Right lobe of liver (tissue), 6 donors: ENCODE measurements at regions not wholly inside any gene's neighbourhood (a gene's known extent, or its start where the extent isn't known, plus 50 kb on each side); places are given as distances from the start of the nearest gene placed in this dataset.

Experiments
- ATAC-seq, 4 donors: fragments of 200-7000 bp; cut with Tn5 transposase; one replicate each; pipeline ENCODE4 v1.9.1; 2020; ENCODE audit warnings: mild to moderate bottlenecking in 4 of 4, moderate library complexity in 4 of 4
- DNase-seq, 3 donors: peaks; one replicate each; pipeline ENCODE4 v3.0.0-alpha.2; 2020
- H3K27ac ChIP-seq, 3 donors: fragments of 200-600 bp; one replicate each; pipeline ENCODE4 v1.8.0; 2022
- H3K27me3 ChIP-seq, 2 donors: fragments of 200-600 bp; one replicate each; pipeline ENCODE4 v1.8.0; 2022
- H3K36me3 ChIP-seq, 4 donors: fragments of 200-600 bp; sonication (generic) in 1 of 4; one replicate each; pipeline versions ENCODE4 v1.5.1 to v1.8.0; 2017 to 2022; ENCODE audit warnings: control low read depth in 1 of 4
- H3K4me1 ChIP-seq, 4 donors: fragments of 200-600 bp; sonication (generic) in 1 of 4; one replicate each; pipeline versions ENCODE4 v1.5.1 to v1.8.0; 2017 to 2022; ENCODE audit warnings: control low read depth in 1 of 4
- H3K4me3 ChIP-seq, 3 donors: fragments of 200-600 bp; one replicate each; pipeline ENCODE4 v1.8.0; 2022
- H3K9me3 ChIP-seq, 4 donors: fragments of 200-600 bp; sonication (generic) in 1 of 4; one replicate each; pipeline versions ENCODE4 v1.5.1 to v1.8.0; 2017 to 2022; ENCODE audit warnings: control low read depth in 1 of 4
- POLR2A ChIP-seq: fragments of 450-650 bp; IDR thresholded peaks from one replicate; pipeline ENCODE4 v1.6.1; 2017; ENCODE audit warnings: antibody characterized with exemption, mild to moderate bottlenecking
- WGBS: methylation state at CpG from one replicate; pipeline ENCODE4 v1.1.6; 2018; ENCODE audit warnings: low coverage, low lambda C conversion rate; ENCODE audit not compliant: insufficient coverage; ENCODE audit errors: missing lambda C conversion rate; 5-methylcytosine and 5-hydroxymethylcytosine counted together
- intact Hi-C, 2 donors: fragments of 100-400 bp; cut with DNase I; formaldehyde crosslinking; loops; one replicate each; pipeline versions ENCODE4 v1.11.2 to v1.14.1; 2022
- TF ChIP-seq, protein P1 (sequence below), 4 donors: fragments of 200-600 bp in 3 of 4; fragments of 450-650 bp in 1 of 4; IDR thresholded peaks; one replicate each; pipeline versions ENCODE4 v1.5.1 to v1.8.0; 2016 to 2022; ENCODE audit warnings: antibody characterized with exemption in 4 of 4, mild to moderate bottlenecking in 2 of 4
- donor health status: DM: no; HTN: yes; CAD: no.
- donor health status: DM: no; HTN: no; CAD: no.
- donor health status: DM: no; HTN: no; CAD: no.
- donor health status: DM: no; HTN: yes; CAD: no.
- donor health status: DM: no; HTN: yes; CAD: no.

DNA sequence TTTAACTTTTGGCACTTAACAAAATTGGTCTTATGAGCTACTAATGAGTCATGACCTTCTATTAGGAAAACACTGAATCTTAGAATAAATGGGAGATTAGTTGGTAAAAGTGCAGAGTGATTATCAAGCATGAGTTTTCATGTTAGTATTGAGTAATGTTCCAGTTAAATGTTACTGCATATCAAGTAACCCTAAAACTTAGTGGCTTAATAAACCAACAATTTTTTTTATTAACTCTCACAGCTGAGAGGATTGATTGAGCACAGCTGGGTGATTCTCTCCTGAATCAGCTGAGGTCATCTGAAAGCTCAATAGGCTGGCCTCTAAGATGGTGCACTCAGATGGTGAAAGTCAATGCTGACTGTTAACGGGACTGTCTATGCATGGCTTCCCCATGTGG is 248.6 kb downstream of the BCL11B start:
- WGBS = 71% methylated on average over 1 of the region's 1 CpG
- Histone ChIP-seq H3K4me1 (no peaks in the 10 kb centered on the region), H3K9me3 (no peaks in the 10 kb centered on the region), H3K36me3 (no peaks in the 10 kb centered on the region), H3K27ac (no peak overlapping the region), H3K4me3 (no peak overlapping the region), H3K27me3 (no peaks in the 10 kb centered on the region)
- DNase-seq (no peak), ATAC-seq (no peak)
- TF ChIP-seq POLR2A = no peak
- TF ChIP-seq, protein P1, sequence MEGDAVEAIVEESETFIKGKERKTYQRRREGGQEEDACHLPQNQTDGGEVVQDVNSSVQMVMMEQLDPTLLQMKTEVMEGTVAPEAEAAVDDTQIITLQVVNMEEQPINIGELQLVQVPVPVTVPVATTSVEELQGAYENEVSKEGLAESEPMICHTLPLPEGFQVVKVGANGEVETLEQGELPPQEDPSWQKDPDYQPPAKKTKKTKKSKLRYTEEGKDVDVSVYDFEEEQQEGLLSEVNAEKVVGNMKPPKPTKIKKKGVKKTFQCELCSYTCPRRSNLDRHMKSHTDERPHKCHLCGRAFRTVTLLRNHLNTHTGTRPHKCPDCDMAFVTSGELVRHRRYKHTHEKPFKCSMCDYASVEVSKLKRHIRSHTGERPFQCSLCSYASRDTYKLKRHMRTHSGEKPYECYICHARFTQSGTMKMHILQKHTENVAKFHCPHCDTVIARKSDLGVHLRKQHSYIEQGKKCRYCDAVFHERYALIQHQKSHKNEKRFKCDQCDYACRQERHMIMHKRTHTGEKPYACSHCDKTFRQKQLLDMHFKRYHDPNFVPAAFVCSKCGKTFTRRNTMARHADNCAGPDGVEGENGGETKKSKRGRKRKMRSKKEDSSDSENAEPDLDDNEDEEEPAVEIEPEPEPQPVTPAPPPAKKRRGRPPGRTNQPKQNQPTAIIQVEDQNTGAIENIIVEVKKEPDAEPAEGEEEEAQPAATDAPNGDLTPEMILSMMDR (IDR thresholded peaks at IDR 0.05) = no peak
- intact Hi-C loops = no loop called here

DNA sequence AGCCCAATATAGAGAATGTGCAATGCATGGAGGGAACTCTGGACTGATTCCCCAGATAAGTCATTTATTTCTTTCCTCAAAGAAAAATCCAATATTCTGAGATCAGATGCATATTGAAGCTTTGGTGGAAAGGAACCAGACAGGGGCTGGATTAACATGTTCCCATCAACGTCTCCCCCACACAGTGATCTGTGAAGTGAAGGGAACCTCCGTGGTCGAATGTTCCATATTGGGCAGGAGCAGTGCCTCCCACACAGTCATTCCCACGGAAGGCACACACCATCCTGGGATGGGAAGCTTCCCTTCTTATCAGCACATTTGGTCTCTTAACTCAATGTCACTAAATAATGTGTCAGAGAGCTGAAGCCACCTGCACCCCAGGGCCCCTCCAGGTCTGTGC is 247.1 kb downstream of the BCL11B start:
- Histone ChIP-seq H3K9me3 (no peaks in the 10 kb centered on the region), H3K27ac (no peak overlapping the region), H3K4me1 (no peaks in the 10 kb centered on the region), H3K4me3 (no peak overlapping the region), H3K36me3 (no peaks in the 10 kb centered on the region), H3K27me3 (no peaks in the 10 kb centered on the region)
- TF ChIP-seq, protein P1 (IDR thresholded peaks at IDR 0.05) = no peak
- no peak for TF ChIP-seq POLR2A
- intact Hi-C loops = no loop called here
- DNase-seq (no peak), ATAC-seq (no peak)
- WGBS = 22% methylated on average over 1 of the region's 4 CpGs

DNA sequence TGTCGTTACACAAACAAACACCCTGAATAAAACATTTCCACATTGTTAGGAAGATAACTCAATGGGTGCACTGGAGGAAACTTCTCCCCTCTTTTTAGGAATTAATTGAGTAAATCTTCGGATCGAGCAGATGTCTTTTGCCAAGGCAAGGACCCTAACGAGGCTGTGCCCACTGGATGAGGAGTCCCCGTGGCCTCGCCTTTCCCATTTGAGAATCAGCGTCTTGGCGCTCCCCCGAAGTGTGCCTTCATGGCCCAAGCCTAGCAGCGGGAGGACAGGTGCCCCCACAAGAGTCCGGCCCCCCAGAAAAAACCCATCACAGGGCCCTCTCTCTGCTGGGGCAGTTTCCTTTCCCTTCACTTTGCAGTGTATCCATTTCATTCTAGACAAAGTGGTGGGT is 246.6 kb downstream of the BCL11B start:
- H3K36me3 ChIP-seq = no peaks in the 10 kb centered on the region
- H3K9me3 ChIP-seq = no peaks in the 10 kb centered on the region
- intact Hi-C loops = no loop called here
- TF ChIP-seq, protein P1 (IDR thresholded peaks at IDR 0.05) = no peak
- TF ChIP-seq POLR2A = no peak
- DNase-seq (no peak), ATAC-seq (no peak)
- H3K27ac ChIP-seq = no peak overlapping the region
- no peaks in the 10 kb centered on the region for H3K4me1 ChIP-seq
- WGBS = 27% methylated on average over 2 of the region's 11 CpGs
- no peak overlapping the region for H3K4me3 ChIP-seq
- H3K27me3 ChIP-seq = no peaks in the 10 kb centered on the region

DNA sequence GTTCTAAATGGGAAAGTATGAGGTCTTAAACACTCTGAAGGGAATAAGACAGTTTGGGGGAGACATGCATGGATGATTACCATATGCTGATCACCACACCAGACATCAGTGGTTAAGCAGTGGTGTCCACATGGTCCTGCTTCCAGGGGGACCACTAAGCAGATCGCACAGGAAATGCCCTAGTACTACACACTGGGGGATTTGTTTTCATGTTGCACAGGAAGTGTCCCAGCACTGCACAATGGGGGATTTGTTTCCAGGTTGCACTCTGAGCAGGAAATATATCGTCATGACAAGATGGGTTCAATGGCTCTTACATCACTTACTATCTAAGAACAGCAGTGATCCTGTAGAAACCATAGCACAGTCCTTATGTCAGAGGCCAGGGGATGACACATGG is 245.5 kb downstream of the BCL11B start:
- intact Hi-C loops = no loop called here
- no peaks in the 10 kb centered on the region for H3K4me1 ChIP-seq
- TF ChIP-seq, protein P1 (IDR thresholded peaks at IDR 0.05) = no peak
- no peak for TF ChIP-seq POLR2A
- DNase-seq (no peak), ATAC-seq (no peak)
- no peaks in the 10 kb centered on the region for H3K36me3 ChIP-seq
- H3K27ac ChIP-seq = no peak overlapping the region
- H3K27me3 ChIP-seq = no peaks in the 10 kb centered on the region
- WGBS = no CpG with 5 or more reads among the region's 2 CpGs
- H3K4me3 ChIP-seq = no peak overlapping the region
- no peaks in the 10 kb centered on the region for H3K9me3 ChIP-seq

DNA sequence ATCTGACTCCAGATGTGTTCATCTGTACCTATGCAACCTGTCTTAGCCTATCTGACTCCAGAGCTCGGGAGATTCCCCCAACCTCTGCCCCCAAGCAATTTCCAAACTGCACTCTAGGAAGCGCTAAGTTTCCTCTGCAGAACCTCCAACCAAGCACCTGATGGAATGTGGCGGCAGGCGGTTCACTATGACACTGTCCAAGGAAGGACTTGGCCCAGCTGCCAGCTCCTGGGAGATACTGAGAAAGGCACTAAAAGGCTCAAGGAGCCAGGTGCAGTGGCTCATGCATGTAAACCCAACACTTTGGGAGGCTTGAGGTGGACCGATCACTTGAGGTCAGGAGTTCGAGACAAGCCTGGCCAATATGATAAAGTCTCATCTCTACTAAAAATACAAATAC is 244.0 kb downstream of the BCL11B start:
- H3K4me1 ChIP-seq = no peaks in the 10 kb centered on the region
- no peaks in the 10 kb centered on the region for H3K27me3 ChIP-seq
- H3K27ac ChIP-seq = no peak overlapping the region
- no peak for ATAC-seq
- H3K4me3 ChIP-seq = no peak overlapping the region
- no peak for DNase-seq
- H3K36me3 ChIP-seq = no peaks in the 10 kb centered on the region
- TF ChIP-seq POLR2A = no peak
- TF ChIP-seq, protein P1 (IDR thresholded peaks at IDR 0.05) = no peak
- intact Hi-C loops = no loop called here
- no peaks in the 10 kb centered on the region for H3K9me3 ChIP-seq
- WGBS = 58% methylated on average over 5 of the region's 6 CpGs
